ENCODE measurements at regions not wholly inside any gene's neighbourhood (a gene's known extent, or its start where the extent isn't known, plus 50 kb on each side); places are given as distances from the start of the nearest gene placed in this dataset.

DNA sequence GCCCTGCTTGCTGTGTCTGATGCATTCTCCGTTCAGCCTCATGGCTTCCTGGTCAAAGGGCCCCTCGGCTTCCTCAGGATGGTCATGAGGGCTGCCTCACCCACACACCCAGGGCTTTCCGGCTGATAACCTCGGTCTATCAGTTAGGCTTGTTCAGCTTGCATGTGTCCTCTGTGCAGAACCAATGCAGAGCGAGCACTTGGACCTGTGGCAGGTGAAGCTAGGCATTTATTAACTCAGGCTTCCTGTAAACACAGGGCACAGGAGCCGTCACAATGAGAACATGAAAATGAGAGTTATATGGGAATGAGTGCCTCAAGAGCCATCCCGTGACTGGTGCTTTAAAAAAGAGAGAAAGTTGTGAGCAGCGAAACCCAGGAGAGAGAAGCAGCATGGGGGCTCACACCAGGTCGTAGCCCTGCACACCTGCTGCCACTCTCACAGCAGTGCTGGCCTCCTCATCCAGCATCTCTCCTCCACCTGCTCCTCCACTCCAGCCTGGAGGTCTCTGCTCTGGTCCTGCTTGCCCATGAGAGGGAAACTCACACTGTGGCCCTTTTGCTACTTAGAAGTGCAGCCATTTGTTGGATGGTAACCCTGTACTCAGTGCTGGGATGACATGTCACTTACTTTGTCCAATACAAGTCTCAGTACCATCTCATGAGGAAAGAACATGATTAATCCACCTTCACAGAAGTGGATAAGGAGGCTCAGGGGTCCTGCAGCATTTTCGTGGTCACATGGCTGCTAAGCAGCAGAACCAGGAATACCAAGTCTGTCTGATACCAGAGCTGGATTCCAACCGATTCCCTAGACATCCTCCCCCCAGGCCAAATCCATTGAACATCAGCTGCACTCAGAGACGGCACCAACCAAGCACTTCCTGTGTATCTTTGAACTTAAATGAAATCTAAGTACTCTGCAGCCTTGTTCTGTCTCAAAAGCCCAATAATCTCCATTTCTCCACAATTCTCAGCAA, 50.5 kb upstream of the IRS2 start:
- TF ChIP-seq EP300 (IDR thresholded peaks at IDR 0.05; ENCODE audit: borderline replicate concordance in 1 of 2, low read depth in 2 of 2, low read length in 2 of 2) (no peak), POLR2AphosphoS5 (IDR thresholded peaks at IDR 0.05; ENCODE audit: low read depth, low read length) (no peak), KDM5A (IDR thresholded peaks at IDR 0.05; ENCODE audit: low read length) (no peak), RXRA (IDR thresholded peaks at IDR 0.05; ENCODE audit: insufficient read depth, low read depth, low read length) (no peak), BCL11A (IDR thresholded peaks at IDR 0.05; ENCODE audit: low read depth in 2 of 2, low read length in 2 of 2) (no peak), POLR2A (IDR thresholded peaks at IDR 0.05; ENCODE audit: control extremely low read depth in 1 of 2, low read depth in 2 of 2, low read length in 2 of 2) (no peak), SUZ12 (IDR thresholded peaks at IDR 0.05; ENCODE audit: low read length) (no peak), CREB1 (IDR thresholded peaks at IDR 0.05) (no peak), SP4 (IDR thresholded peaks at IDR 0.05; ENCODE audit: low read length) (no peak)
- TF ChIP-seq, protein P1, sequence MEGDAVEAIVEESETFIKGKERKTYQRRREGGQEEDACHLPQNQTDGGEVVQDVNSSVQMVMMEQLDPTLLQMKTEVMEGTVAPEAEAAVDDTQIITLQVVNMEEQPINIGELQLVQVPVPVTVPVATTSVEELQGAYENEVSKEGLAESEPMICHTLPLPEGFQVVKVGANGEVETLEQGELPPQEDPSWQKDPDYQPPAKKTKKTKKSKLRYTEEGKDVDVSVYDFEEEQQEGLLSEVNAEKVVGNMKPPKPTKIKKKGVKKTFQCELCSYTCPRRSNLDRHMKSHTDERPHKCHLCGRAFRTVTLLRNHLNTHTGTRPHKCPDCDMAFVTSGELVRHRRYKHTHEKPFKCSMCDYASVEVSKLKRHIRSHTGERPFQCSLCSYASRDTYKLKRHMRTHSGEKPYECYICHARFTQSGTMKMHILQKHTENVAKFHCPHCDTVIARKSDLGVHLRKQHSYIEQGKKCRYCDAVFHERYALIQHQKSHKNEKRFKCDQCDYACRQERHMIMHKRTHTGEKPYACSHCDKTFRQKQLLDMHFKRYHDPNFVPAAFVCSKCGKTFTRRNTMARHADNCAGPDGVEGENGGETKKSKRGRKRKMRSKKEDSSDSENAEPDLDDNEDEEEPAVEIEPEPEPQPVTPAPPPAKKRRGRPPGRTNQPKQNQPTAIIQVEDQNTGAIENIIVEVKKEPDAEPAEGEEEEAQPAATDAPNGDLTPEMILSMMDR (IDR thresholded peaks at IDR 0.05; ENCODE audit: control extremely low read depth in 1 of 3, insufficient read depth in 1 of 3, low read depth in 1 of 3, low read length in 3 of 3), result no peak

Measured in H1 (cell line).